ENCODE measurements at regions not wholly inside any gene's neighbourhood (a gene's known extent, or its start where the extent isn't known, plus 50 kb on each side); places are given as distances from the start of the nearest gene placed in this dataset.
A peak's percentile ranks its signal among the peaks of the same experiment; 100 is the strongest.
"Not testable (repeated sequence)": the region's sequence is repeated elsewhere in the genome, so short reads cannot be mapped to it uniquely, and the experiment has no call there.

DNA sequence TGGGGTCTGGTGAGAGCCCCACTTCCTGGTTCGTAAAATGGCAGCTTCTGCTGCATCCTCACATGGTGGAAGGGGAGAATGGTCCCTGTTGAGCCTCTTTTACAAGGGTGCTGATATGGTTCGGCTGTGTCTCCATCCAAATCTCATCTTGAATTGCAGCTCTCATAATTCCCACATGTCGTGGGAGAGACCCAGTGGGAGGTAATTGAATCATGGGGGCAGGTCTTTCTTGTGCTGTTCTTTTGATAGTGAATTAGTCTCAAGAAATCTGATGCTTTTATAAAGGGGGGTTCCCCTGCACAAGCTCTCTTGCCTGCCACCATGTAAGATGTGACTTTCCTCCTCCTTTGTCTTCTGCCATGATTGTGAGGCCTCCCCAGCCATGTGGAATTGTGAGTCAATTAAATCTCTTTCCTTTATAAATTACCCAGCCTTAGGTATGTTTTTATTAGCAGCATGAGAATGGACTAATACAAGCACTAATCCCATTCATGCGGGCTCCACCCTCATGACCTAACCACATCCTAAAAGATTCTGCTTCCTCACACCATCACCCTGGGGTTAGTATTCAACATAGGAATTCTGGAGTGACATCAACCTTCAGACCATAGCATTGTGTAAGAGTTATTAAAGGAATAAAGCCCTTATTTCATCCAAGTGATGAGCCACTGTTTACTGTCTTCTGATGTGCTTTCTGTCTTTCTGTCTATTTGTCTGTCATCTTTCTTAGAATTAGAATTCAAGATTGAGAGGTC, 159.0 kb upstream of the IRS2 start:
- Histone ChIP-seq H3K9me3 (replicated peaks; ENCODE audit: control insufficient read depth, low read depth, low read length) (no peaks in the 10 kb centered on the region), H3K27ac (ENCODE audit: low read length) (no peak overlapping the region), H3K36me3 (ENCODE audit: control insufficient read depth, insufficient read depth, low read length) (no peaks in the 10 kb centered on the region), H3K27me3 (ENCODE audit: control insufficient read depth, insufficient read depth, low read length) (no peaks in the 10 kb centered on the region), H3K4me1 (ENCODE audit: control insufficient read depth, insufficient read depth, low read length) (no peaks in the 10 kb centered on the region), H3K4me3 (ENCODE audit: low read length) (no peak overlapping the region)
- no CpG with 5 or more reads among the region's 4 CpGs for WGBS (ENCODE audit: insufficient coverage)
- DNase-seq: no peak

DNA sequence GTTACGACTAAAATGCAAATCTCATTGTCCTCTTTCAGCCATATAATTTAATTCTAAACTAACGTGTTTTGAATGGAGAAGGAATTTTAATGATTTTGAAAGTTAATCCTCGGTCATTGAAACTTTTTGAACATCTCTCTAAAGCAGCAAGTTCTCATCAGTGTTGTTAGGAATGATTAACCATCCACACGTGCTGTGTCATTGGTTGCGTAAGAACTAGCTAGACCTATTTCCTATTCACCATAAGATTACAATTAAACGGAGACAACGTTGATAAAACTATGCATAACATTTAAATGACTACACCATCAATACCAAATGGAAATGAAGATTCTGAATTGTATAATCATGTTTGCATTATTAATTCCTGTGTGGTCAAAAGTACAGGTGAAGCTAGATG, 155.6 kb upstream of the IRS2 start:
- Histone ChIP-seq H3K27me3 (ENCODE audit: control insufficient read depth, insufficient read depth, low read length) (no peaks in the 10 kb centered on the region), H3K9me3 (replicated peaks; ENCODE audit: control insufficient read depth, low read depth, low read length) (no peaks in the 10 kb centered on the region), H3K27ac (ENCODE audit: low read length) (no peak overlapping the region), H3K4me3 (ENCODE audit: low read length) (no peak overlapping the region), H3K4me1 (ENCODE audit: control insufficient read depth, insufficient read depth, low read length) (peaks cover 6% of the 10 kb centered on the region), H3K36me3 (ENCODE audit: control insufficient read depth, insufficient read depth, low read length) (no peaks in the 10 kb centered on the region)
- DNase-seq: no peak
- WGBS (ENCODE audit: insufficient coverage): no CpG with 5 or more reads among the region's 7 CpGs

DNA sequence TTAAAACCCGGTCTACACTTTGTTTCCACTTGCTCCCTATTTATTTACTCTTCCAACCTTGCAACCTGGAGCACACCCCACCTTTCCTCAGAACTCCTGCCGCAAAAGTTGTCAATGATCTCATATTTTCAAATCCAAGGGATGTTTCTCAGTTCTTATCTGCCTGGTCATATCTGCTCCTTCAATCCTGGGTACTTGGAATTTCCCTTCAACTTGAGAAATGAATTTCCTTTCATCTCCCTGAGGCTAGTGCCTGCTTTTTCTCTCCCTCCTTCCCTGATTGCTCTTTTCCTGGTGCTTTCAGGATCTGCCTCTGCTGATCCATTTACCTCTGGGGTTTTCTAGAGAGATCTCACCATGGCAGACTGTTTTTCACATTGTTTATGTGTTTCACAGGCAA, 154.8 kb upstream of the IRS2 start:
- 70% methylated on average over 2 of the region's 2 CpGs for WGBS (ENCODE audit: insufficient coverage)
- Histone ChIP-seq H3K36me3 (ENCODE audit: control insufficient read depth, insufficient read depth, low read length) (no peaks in the 10 kb centered on the region), H3K4me3 (ENCODE audit: low read length) (no peak overlapping the region), H3K4me1 (ENCODE audit: control insufficient read depth, insufficient read depth, low read length) (peaks cover 6% of the 10 kb centered on the region), H3K27me3 (ENCODE audit: control insufficient read depth, insufficient read depth, low read length) (no peaks in the 10 kb centered on the region), H3K9me3 (replicated peaks; ENCODE audit: control insufficient read depth, low read depth, low read length) (no peaks in the 10 kb centered on the region), H3K27ac (ENCODE audit: low read length) (no peak overlapping the region)
- DNase-seq: no peak

DNA sequence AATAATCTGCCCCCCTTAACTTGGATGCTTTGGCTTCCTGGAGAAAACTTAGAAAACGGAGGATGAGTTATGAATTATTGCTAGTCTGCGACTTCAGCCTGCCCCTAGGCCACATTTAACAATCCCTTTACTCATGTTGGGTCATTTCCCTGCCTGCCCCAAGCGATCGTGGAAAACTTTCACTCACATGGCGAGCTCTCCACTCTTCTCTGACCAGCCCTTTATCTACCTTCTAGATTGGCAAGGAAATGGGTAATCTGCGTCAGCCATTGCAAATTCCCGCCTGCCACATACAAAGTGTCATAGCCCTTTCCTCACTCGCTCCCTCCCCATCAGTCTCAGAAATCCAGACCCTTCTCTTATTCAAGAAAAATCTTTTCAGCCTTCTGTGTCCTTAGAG, 154.3 kb upstream of the IRS2 start:
- H3K27ac ChIP-seq (ENCODE audit: low read length): no peak overlapping the region
- H3K27me3 ChIP-seq (ENCODE audit: control insufficient read depth, insufficient read depth, low read length): no peaks in the 10 kb centered on the region
- no peak overlapping the region for H3K4me3 ChIP-seq (ENCODE audit: low read length)
- H3K9me3 ChIP-seq (replicated peaks; ENCODE audit: control insufficient read depth, low read depth, low read length): no peaks in the 10 kb centered on the region
- WGBS (ENCODE audit: insufficient coverage): 98% methylated on average over 3 of the region's 8 CpGs
- H3K36me3 ChIP-seq (ENCODE audit: control insufficient read depth, insufficient read depth, low read length): no peaks in the 10 kb centered on the region
- no peak for DNase-seq
- H3K4me1 ChIP-seq (ENCODE audit: control insufficient read depth, insufficient read depth, low read length): peaks cover 6% of the 10 kb centered on the region

DNA sequence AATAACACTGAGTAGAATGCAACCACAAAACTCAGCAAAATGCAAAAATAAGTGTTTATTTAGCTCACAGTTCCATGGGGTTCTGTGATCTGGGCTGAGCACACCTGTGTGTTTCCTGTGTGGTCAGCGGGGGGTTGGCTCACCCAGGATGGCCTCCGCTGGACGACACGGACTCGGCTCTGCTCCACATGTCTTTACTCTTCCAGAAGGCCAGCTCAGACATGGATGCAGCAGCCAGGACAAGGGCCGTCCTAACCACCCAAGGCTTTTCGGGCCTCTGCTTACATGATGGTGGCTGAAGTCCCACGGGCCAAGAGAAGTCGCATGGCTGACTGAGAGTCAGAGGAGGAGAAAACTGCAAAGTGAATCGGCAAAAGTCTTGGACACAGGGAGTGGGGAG, 153.5 kb upstream of the IRS2 start:
- H3K36me3 ChIP-seq (ENCODE audit: control insufficient read depth, insufficient read depth, low read length): no peaks in the 10 kb centered on the region
- no peaks in the 10 kb centered on the region for H3K27me3 ChIP-seq (ENCODE audit: control insufficient read depth, insufficient read depth, low read length)
- no peak overlapping the region for H3K27ac ChIP-seq (ENCODE audit: low read length)
- 63% methylated on average over 10 of the region's 10 CpGs for WGBS (ENCODE audit: insufficient coverage)
- DNase-seq: no peak
- H3K9me3 ChIP-seq (replicated peaks; ENCODE audit: control insufficient read depth, low read depth, low read length): no peaks in the 10 kb centered on the region
- peaks cover 6% of the 10 kb centered on the region for H3K4me1 ChIP-seq (ENCODE audit: control insufficient read depth, insufficient read depth, low read length)
- no peak overlapping the region for H3K4me3 ChIP-seq (ENCODE audit: low read length)

DNA sequence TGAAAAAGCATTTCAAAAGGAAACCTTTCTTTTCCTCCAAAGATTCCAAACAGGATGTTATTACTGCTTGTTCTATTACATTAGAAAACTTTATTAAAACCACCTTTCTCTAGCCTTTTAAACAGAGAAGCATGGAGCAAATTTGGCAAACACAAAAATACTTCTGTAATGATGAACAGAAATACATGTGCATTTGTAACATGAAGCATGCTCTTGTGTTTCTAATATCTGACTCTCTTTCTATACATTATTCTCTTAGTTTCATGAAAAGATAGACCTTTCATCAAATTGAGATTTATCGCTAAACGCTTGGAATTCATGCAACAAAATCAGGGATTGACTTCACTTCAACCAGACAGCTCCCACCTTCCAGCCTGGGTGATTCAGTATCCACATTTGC, 152.8 kb upstream of the IRS2 start:
- no peaks in the 10 kb centered on the region for H3K9me3 ChIP-seq (replicated peaks; ENCODE audit: control insufficient read depth, low read depth, low read length)
- no peaks in the 10 kb centered on the region for H3K27me3 ChIP-seq (ENCODE audit: control insufficient read depth, insufficient read depth, low read length)
- 40% methylated on average over 2 of the region's 2 CpGs for WGBS (ENCODE audit: insufficient coverage)
- DNase-seq: peak; percentile 67
- peak overlapping the region; percentile 69 for H3K27ac ChIP-seq (ENCODE audit: low read length)
- peaks cover 6% of the 10 kb centered on the region for H3K4me1 ChIP-seq (ENCODE audit: control insufficient read depth, insufficient read depth, low read length)
- no peak overlapping the region for H3K4me3 ChIP-seq (ENCODE audit: low read length)
- H3K36me3 ChIP-seq (ENCODE audit: control insufficient read depth, insufficient read depth, low read length): no peaks in the 10 kb centered on the region

DNA sequence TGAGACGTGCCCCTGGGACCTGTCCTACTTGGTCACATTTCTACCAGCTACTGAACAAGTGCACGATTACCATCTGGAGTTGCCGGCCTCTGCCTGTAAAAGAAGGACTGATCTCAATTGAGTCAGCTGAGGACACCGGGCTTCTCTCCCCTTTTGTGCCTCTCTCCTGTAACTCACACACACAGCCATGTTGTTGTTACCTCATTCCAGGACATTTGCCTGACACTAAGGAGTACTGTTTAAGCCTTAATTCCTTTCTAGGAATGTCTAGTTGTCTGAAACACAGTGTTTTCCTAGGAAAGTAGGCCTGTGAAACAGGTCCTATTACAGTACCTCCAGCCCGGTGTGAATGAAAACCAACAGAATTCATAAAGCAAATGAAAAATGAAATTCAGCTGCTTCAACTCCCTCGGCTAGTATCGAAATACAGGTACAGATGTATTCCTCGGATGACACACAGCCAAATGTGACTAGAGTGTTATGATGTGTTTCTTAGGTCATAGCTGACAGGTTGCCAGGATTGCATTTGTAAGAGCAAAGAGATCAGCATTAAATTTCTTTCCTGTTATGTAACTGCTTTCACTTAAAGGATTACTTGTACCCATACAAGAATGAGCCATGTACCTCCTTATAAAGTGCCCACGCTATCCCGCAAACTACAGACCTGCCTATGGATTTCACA, 152.0 kb upstream of the IRS2 start:
- 35% methylated on average over 6 of the region's 10 CpGs for WGBS (ENCODE audit: insufficient coverage)
- Histone ChIP-seq H3K36me3 (ENCODE audit: control insufficient read depth, insufficient read depth, low read length) (no peaks in the 10 kb centered on the region), H3K27ac (ENCODE audit: low read length) (peak overlapping the region; percentile 69), H3K27me3 (ENCODE audit: control insufficient read depth, insufficient read depth, low read length) (no peaks in the 10 kb centered on the region), H3K9me3 (replicated peaks; ENCODE audit: control insufficient read depth, low read depth, low read length) (no peaks in the 10 kb centered on the region), H3K4me3 (ENCODE audit: low read length) (no peak overlapping the region), H3K4me1 (ENCODE audit: control insufficient read depth, insufficient read depth, low read length) (peaks cover 6% of the 10 kb centered on the region)
- peak; percentile 95 for DNase-seq

DNA sequence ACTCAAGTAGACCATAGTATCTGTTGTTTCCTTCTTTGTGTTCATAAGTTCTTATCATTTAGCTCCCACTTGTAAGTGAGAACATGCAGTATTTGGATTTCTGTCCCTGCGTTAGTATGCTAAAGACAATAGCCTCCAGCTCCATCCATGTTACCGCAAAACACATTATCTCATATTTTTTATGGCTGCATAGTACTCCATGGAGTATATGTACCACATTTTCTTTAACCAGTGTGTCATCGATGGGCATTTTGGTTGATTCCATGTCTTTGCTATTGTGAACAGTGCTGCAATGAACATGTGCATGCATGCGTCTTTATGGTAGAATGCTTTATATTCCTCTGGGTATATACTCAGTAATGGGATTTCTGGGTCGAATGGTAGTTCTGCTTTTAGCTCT, 148.1 kb upstream of the IRS2 start:
- H3K4me3 ChIP-seq (ENCODE audit: low read length); H3K27ac ChIP-seq (ENCODE audit: low read length); H3K27me3 ChIP-seq (ENCODE audit: control insufficient read depth, insufficient read depth, low read length); H3K4me1 ChIP-seq (ENCODE audit: control insufficient read depth, insufficient read depth, low read length); H3K36me3 ChIP-seq (ENCODE audit: control insufficient read depth, insufficient read depth, low read length); DNase-seq; H3K9me3 ChIP-seq (replicated peaks; ENCODE audit: control insufficient read depth, low read depth, low read length): not testable (repeated sequence)
- no CpG with 5 or more reads among the region's 5 CpGs for WGBS (ENCODE audit: insufficient coverage)

DNA sequence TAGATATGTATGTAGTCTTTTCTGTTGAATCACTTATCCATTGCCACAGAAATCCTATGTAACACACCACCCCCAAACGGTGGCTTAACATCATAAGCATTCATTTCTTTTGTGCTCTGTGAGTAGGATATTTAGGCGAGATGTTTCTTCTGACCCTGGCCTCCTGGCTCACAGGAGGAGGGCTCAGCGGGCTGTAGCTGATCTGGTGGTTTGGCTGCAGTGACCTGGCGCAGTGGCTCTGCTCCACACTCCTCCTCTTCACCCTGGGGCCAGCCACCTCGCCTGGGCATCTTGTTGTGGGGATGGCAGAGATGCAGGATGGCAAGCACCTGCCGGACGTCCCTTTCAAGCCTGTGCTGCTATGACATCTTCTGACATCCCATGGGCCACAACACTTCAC, 147.1 kb upstream of the IRS2 start:
- Histone ChIP-seq H3K4me3 (ENCODE audit: low read length) (no peak overlapping the region), H3K27ac (ENCODE audit: low read length) (no peak overlapping the region), H3K36me3 (ENCODE audit: control insufficient read depth, insufficient read depth, low read length) (no peaks in the 10 kb centered on the region), H3K27me3 (ENCODE audit: control insufficient read depth, insufficient read depth, low read length) (no peaks in the 10 kb centered on the region), H3K9me3 (replicated peaks; ENCODE audit: control insufficient read depth, low read depth, low read length) (no peaks in the 10 kb centered on the region), H3K4me1 (ENCODE audit: control insufficient read depth, insufficient read depth, low read length) (peaks cover 4% of the 10 kb centered on the region)
- WGBS (ENCODE audit: insufficient coverage): 93% methylated on average over 3 of the region's 7 CpGs
- no peak for DNase-seq

DNA sequence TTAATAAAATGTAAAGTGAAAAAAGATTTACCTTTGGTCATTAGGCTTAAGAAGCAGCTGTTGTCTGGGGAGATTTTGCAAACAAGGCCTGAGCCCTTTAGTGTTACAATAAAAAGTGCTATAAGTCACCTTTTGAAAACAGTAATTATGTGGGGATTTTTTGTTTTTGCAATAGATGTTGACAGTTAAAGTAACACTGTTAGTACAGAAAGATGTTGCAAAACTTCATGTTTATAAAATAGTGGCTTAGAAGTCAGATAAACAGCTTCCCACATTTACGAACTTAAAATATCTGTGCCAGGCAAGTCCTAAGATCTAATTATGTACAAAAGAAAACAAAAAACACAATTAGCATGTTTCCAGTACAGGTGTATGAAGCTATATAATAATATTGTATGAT, 138.0 kb upstream of the IRS2 start:
- no peak for DNase-seq
- H3K9me3 ChIP-seq (replicated peaks; ENCODE audit: control insufficient read depth, low read depth, low read length): no peaks in the 10 kb centered on the region
- WGBS (ENCODE audit: insufficient coverage): no CpG with 5 or more reads among the region's 1 CpG
- no peak overlapping the region for H3K4me3 ChIP-seq (ENCODE audit: low read length)
- no peak overlapping the region for H3K27ac ChIP-seq (ENCODE audit: low read length)
- no peaks in the 10 kb centered on the region for H3K27me3 ChIP-seq (ENCODE audit: control insufficient read depth, insufficient read depth, low read length)
- H3K36me3 ChIP-seq (ENCODE audit: control insufficient read depth, insufficient read depth, low read length): no peaks in the 10 kb centered on the region
- H3K4me1 ChIP-seq (ENCODE audit: control insufficient read depth, insufficient read depth, low read length): no peaks in the 10 kb centered on the region

All from muscle of leg (tissue), 3 donors.